SU-DHL-6 (cell line): ENCODE measurements at regions not wholly inside any gene's neighbourhood (a gene's known extent, or its start where the extent isn't known, plus 50 kb on each side); places are given as distances from the start of the nearest gene placed in this dataset.

Experiments used
- EZH2phosphoT487 ChIP-seq: fragments of 200-600 bp; sonication (generic), shearing (Covaris generic); conservative IDR thresholded peaks from 2 replicates; pipeline ENCODE4 v1.6.1; 2018; ENCODE audit warnings: mild to moderate bottlenecking, antibody characterized with exemption, low read length, moderate library complexity, mixed read lengths
- TF ChIP-seq, protein P1 (sequence below): fragments of 200-600 bp; sonication (generic); IDR thresholded peaks from one replicate; pipeline ENCODE4 v1.5.1; 2017; ENCODE audit warnings: antibody characterized with exemption, mild to moderate bottlenecking, low read length, moderate library complexity; ENCODE audit not compliant: insufficient read depth, poor library complexity, severe bottlenecking

DNA sequence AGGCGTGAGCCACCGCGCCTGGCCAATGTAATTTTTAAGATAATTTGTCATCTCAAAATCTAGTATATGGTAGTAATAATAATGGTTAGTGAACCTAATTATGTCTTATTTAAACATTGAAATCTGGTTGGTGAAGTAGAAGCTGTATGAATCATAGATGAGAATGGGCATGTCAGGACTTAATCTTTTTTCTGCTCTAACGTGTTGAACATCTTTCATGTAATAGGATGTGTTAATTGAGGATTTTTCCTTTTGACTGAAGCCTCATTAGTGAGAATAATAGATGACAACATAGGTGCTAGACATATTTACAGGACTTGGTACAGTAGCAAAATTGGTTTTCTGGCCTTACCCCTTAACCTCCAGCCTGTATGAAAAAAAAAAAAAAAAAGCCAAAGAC is 835.6 kb downstream of the IGSF11 start:
- TF ChIP-seq, protein P1, sequence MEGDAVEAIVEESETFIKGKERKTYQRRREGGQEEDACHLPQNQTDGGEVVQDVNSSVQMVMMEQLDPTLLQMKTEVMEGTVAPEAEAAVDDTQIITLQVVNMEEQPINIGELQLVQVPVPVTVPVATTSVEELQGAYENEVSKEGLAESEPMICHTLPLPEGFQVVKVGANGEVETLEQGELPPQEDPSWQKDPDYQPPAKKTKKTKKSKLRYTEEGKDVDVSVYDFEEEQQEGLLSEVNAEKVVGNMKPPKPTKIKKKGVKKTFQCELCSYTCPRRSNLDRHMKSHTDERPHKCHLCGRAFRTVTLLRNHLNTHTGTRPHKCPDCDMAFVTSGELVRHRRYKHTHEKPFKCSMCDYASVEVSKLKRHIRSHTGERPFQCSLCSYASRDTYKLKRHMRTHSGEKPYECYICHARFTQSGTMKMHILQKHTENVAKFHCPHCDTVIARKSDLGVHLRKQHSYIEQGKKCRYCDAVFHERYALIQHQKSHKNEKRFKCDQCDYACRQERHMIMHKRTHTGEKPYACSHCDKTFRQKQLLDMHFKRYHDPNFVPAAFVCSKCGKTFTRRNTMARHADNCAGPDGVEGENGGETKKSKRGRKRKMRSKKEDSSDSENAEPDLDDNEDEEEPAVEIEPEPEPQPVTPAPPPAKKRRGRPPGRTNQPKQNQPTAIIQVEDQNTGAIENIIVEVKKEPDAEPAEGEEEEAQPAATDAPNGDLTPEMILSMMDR = no peak
- no peak for TF ChIP-seq EZH2phosphoT487
